B cell (primary cell): ENCODE measurements at regions not wholly inside any gene's neighbourhood (a gene's known extent, or its start where the extent isn't known, plus 50 kb on each side); places are given as distances from the start of the nearest gene placed in this dataset.

ENCODE experiments used
- ATAC-seq: fragments of 200-7000 bp; cut with Tn5 transposase; one replicate; pipeline ENCODE4 v1.10.0; 2021; ENCODE audit warnings: low read depth, mild to moderate bottlenecking, moderate number of reproducible peaks, moderate library complexity
- CTCF ChIA-PET: fragments of 350-600 bp; sonication (Branson Sonifier 250); formaldehyde crosslinking; loops from one replicate; lab custom pipeline; 2021; ENCODE audit warnings: antibody characterized with exemption, inconsistent platforms; lab: Charles Lee
- POLR2A ChIA-PET: fragments of 350-600 bp; sonication (Branson Sonifier 250); formaldehyde crosslinking; loops from one replicate; lab custom pipeline; 2021; ENCODE audit warnings: antibody characterized with exemption; lab: Charles Lee
- DNase-seq: peaks from one replicate; pipeline ENCODE4 v3.0.0; 2013
- H2AFZ ChIP-seq: 2 replicates; pipeline ENCODE4 v1.6.1; 2012; ENCODE audit warnings: mild to moderate bottlenecking, low read depth, low read length; ENCODE audit not compliant: insufficient read depth, poor library complexity, severe bottlenecking
- H3K27ac ChIP-seq, 2 donors: 1 replicate in 1 of 2; 2 replicates in 1 of 2; pipeline ENCODE4 v1.5.1; 2012 to 2013; ENCODE audit warnings: low read length in 2 of 2, mild to moderate bottlenecking in 2 of 2, moderate library complexity in 1 of 2
- H3K27me3 ChIP-seq, 4 experiments: fragments of 200-600 bp in 1 of 4; sonication (generic) in 1 of 4; replicated peaks in 1 of 4; 1 replicate in 2 of 4; 2 replicates in 2 of 4; pipeline versions ENCODE4 v1.6.1 to v1.7.0; 2013 to 2016; ENCODE audit warnings: low read length in 3 of 4, mild to moderate bottlenecking in 2 of 4, mixed read lengths in 1 of 4, moderate library complexity in 1 of 4; ENCODE audit not compliant: insufficient read depth in 4 of 4, control insufficient read depth in 3 of 4; ENCODE audit errors: control extremely low read depth in 1 of 4
- H3K36me3 ChIP-seq, 2 experiments: replicated peaks in 1 of 2; 1 replicate in 1 of 2; 2 replicates in 1 of 2; pipeline versions ENCODE4 v1.6.1 to v1.7.1; 2013; ENCODE audit warnings: low read length in 1 of 2; ENCODE audit not compliant: insufficient read depth in 2 of 2, control insufficient read depth in 1 of 2; ENCODE audit errors: control extremely low read depth in 1 of 2, extremely low read depth in 1 of 2
- H3K4me1 ChIP-seq, 2 donors: fragments of 200-600 bp in 1 of 2; sonication (generic) in 1 of 2; 1 replicate in 1 of 2; 2 replicates in 1 of 2; pipeline versions ENCODE4 v1.5.1 to v1.6.1; 2013 to 2017; ENCODE audit warnings: low read length in 2 of 2; ENCODE audit not compliant: control insufficient read depth in 2 of 2, insufficient read depth in 2 of 2
- H3K4me2 ChIP-seq: replicated peaks from 2 replicates; pipeline ENCODE3; 2012; ENCODE audit warnings: mild to moderate bottlenecking, low read depth, low read length; ENCODE audit not compliant: poor library complexity, severe bottlenecking
- H3K4me3 ChIP-seq, 5 experiments: fragments of 200-600 bp in 1 of 5; sonication (generic) in 1 of 5; 1 replicate in 3 of 5; 2 replicates in 2 of 5; pipeline versions ENCODE4 v1.5.1 to v1.7.0; 2011 to 2016; ENCODE audit warnings: low read length in 4 of 5, mild to moderate bottlenecking in 4 of 5, low read depth in 2 of 5, control low read depth in 1 of 5, moderate library complexity in 1 of 5; ENCODE audit not compliant: insufficient read depth in 1 of 5; ENCODE audit errors: control extremely low read depth in 1 of 5, extremely low read depth in 1 of 5
- H3K79me2 ChIP-seq: fragments of 200-600 bp; sonication (generic); one replicate; pipeline ENCODE4 v1.6.0; 2016; ENCODE audit warnings: low read length; ENCODE audit not compliant: control insufficient read depth, insufficient read depth
- H3K9ac ChIP-seq: fragments of 200-600 bp; sonication (generic); 2 replicates; pipeline ENCODE4 v1.6.1; 2017; ENCODE audit warnings: mild to moderate bottlenecking, low read length, moderate library complexity
- H3K9me3 ChIP-seq, 3 donors: one replicate each; pipeline versions ENCODE4 v1.6.1 to v1.7.1; 2013; ENCODE audit warnings: low read length in 2 of 3; ENCODE audit not compliant: control insufficient read depth in 2 of 3, insufficient read depth in 1 of 3; ENCODE audit errors: control extremely low read depth in 1 of 3
- H4K20me1 ChIP-seq: 2 replicates; pipeline ENCODE4 v1.6.0; 2012; ENCODE audit warnings: mild to moderate bottlenecking, low read length; ENCODE audit not compliant: insufficient read depth, control insufficient read depth, poor library complexity, severe bottlenecking
- H3K27ac Mint-ChIP-seq: one replicate; pipeline ENCODE4 v1.8.0; 2021; ENCODE audit warnings: mixed read lengths
- H3K27me3 Mint-ChIP-seq: one replicate; pipeline ENCODE4 v1.8.0; 2021; ENCODE audit warnings: mixed read lengths
- H3K4me1 Mint-ChIP-seq: one replicate; pipeline ENCODE4 v1.8.0; 2021; ENCODE audit warnings: mixed read lengths
- H3K4me3 Mint-ChIP-seq: one replicate; pipeline ENCODE4 v1.8.0; 2021; ENCODE audit warnings: mixed read lengths
- H3K9me3 Mint-ChIP-seq: one replicate; pipeline ENCODE4 v1.8.0; 2022; ENCODE audit warnings: mixed read lengths; ENCODE audit not compliant: insufficient read depth
- CTCF ChIP-seq: fragments of 200-600 bp; IDR thresholded peaks from one replicate; pipeline ENCODE4 v1.8.0; 2022; ENCODE audit warnings: antibody characterized with exemption, mild to moderate bottlenecking
- EZH2 ChIP-seq: IDR thresholded peaks from 2 replicates; pipeline ENCODE4 v1.6.1; 2012; ENCODE audit warnings: borderline replicate concordance, low read depth, mild to moderate bottlenecking, moderate library complexity, low read length; ENCODE audit not compliant: insufficient read depth, poor library complexity, severe bottlenecking
- WGBS: methylation state at CpG from one replicate; pipeline ENCODE4 v1.1.5; 2013; ENCODE audit warnings: missing lambda C conversion rate; ENCODE audit not compliant: insufficient coverage; 5-methylcytosine and 5-hydroxymethylcytosine counted together
- intact Hi-C: fragments of 100-400 bp; cut with micrococcal nuclease; formaldehyde crosslinking; loops from one replicate; pipeline ENCODE4 v1.10.0; 2022

GRCh38 chr3:124453189-124453588 lies 277.1 kb upstream of the UMPS start:
- no peaks in the 10 kb centered on the region for H4K20me1 ChIP-seq
- H3K9ac ChIP-seq = no peak overlapping the region
- TF ChIP-seq CTCF (no peak), EZH2 (no peak)
- DNase-seq = no peak
- no peaks in the 10 kb centered on the region for H3K9me3 Mint-ChIP-seq
- H3K4me3 ChIP-seq = no peak overlapping the region
- no peaks in the 10 kb centered on the region for H3K79me2 ChIP-seq
- ATAC-seq = no peak
- no peak overlapping the region for H3K27ac Mint-ChIP-seq
- 100% methylated on average over 1 of the region's 4 CpGs for WGBS
- intact Hi-C loops = no loop called here
- H3K4me2 ChIP-seq = no peak overlapping the region
- peaks cover 0 to 9% (median 2%) of the 10 kb centered on the region in 4 experiments for H3K27me3 ChIP-seq
- H3K9me3 ChIP-seq = no peaks in the 10 kb centered on the region
- peaks cover 32% of the 10 kb centered on the region for H3K27me3 Mint-ChIP-seq
- H2AFZ ChIP-seq = no peak overlapping the region
- CTCF ChIA-PET = no interaction called here
- peaks cover 2% of the 10 kb centered on the region for H3K4me1 Mint-ChIP-seq
- H3K4me1 ChIP-seq = no peaks in the 10 kb centered on the region
- POLR2A ChIA-PET = no interaction called here
- no peaks in the 10 kb centered on the region for H3K36me3 ChIP-seq
- H3K4me3 Mint-ChIP-seq = no peak overlapping the region
- H3K27ac ChIP-seq = no peak overlapping the region

GRCh38 chr3:124455891-124456290 lies 274.4 kb upstream of the UMPS start:
- TF ChIP-seq EZH2 = no peak
- TF ChIP-seq CTCF = no peak
- Histone ChIP-seq H3K9ac (no peak overlapping the region), H3K4me3 (no peak overlapping the region), H3K27ac (no peak overlapping the region), H3K4me2 (no peak overlapping the region), H4K20me1 (no peaks in the 10 kb centered on the region), H3K4me1 (no peaks in the 10 kb centered on the region), H3K79me2 (no peaks in the 10 kb centered on the region), H3K9me3 (no peaks in the 10 kb centered on the region), H3K36me3 (no peaks in the 10 kb centered on the region), H3K27me3 (peaks cover 0 to 10% (median 2%) of the 10 kb centered on the region in 4 experiments), H2AFZ (no peak overlapping the region)
- no peak for ATAC-seq
- no peak overlapping the region for H3K27ac Mint-ChIP-seq
- peaks cover 2% of the 10 kb centered on the region for H3K4me1 Mint-ChIP-seq
- peaks cover 28% of the 10 kb centered on the region for H3K27me3 Mint-ChIP-seq
- H3K4me3 Mint-ChIP-seq = no peak overlapping the region
- CTCF ChIA-PET = no interaction called here
- POLR2A ChIA-PET = no interaction called here
- no peak for DNase-seq
- intact Hi-C loops = no loop called here
- H3K9me3 Mint-ChIP-seq = no peaks in the 10 kb centered on the region
